ENCODE measurements at regions not wholly inside any gene's neighbourhood (a gene's known extent, or its start where the extent isn't known, plus 50 kb on each side); places are given as distances from the start of the nearest gene placed in this dataset.
A peak's percentile ranks its signal among the peaks of the same experiment; 100 is the strongest.
"Not testable (repeated sequence)": the region's sequence is repeated elsewhere in the genome, so short reads cannot be mapped to it uniquely, and the experiment has no call there.

- H3K4me1 Mint-ChIP-seq (ENCODE audit: low read depth); H3K27me3 Mint-ChIP-seq (ENCODE audit: low read depth); H3K4me3 Mint-ChIP-seq (ENCODE audit: unreplicated experiment); H3K36me3 Mint-ChIP-seq (ENCODE audit: low read depth); H3K27ac Mint-ChIP-seq (ENCODE audit: unreplicated experiment): not testable (repeated sequence)
- peak; percentile 84 for DNase-seq (ENCODE audit: low spot score)
- peaks cover 63% of the 10 kb centered on the region for H3K9me3 Mint-ChIP-seq (ENCODE audit: low read depth)
These were observed 1510.2 kb upstream of the TPTE start for GRCh38 chr21:9010936-9011890.

GRCh38 chr21:9011916-9012315 lies 1509.5 kb upstream of the TPTE start:
- not testable (repeated sequence) for H3K27me3 Mint-ChIP-seq (ENCODE audit: low read depth); H3K36me3 Mint-ChIP-seq (ENCODE audit: low read depth); H3K27ac Mint-ChIP-seq (ENCODE audit: unreplicated experiment); H3K4me1 Mint-ChIP-seq (ENCODE audit: low read depth); H3K4me3 Mint-ChIP-seq (ENCODE audit: unreplicated experiment)
- peak; percentile 59 for DNase-seq (ENCODE audit: low spot score)
- peaks cover 58% of the 10 kb centered on the region for H3K9me3 Mint-ChIP-seq (ENCODE audit: low read depth)

GRCh38 chr21:9013502-9014242 lies 1507.7 kb upstream of the TPTE start:
- not testable (repeated sequence) for H3K27me3 Mint-ChIP-seq (ENCODE audit: low read depth); H3K27ac Mint-ChIP-seq (ENCODE audit: unreplicated experiment); H3K4me1 Mint-ChIP-seq (ENCODE audit: low read depth); H3K4me3 Mint-ChIP-seq (ENCODE audit: unreplicated experiment); H3K36me3 Mint-ChIP-seq (ENCODE audit: low read depth)
- peaks cover 46% of the 10 kb centered on the region for H3K9me3 Mint-ChIP-seq (ENCODE audit: low read depth)
- peak; percentile 63 for DNase-seq (ENCODE audit: low spot score)

- H3K9me3 Mint-ChIP-seq (ENCODE audit: low read depth), result peaks cover 41% of the 10 kb centered on the region
- H3K27ac Mint-ChIP-seq (ENCODE audit: unreplicated experiment); H3K36me3 Mint-ChIP-seq (ENCODE audit: low read depth); H3K4me1 Mint-ChIP-seq (ENCODE audit: low read depth); H3K4me3 Mint-ChIP-seq (ENCODE audit: unreplicated experiment); H3K27me3 Mint-ChIP-seq (ENCODE audit: low read depth): not testable (repeated sequence)
- peak; percentile 82 for DNase-seq (ENCODE audit: low spot score)
These were observed 1507.1 kb upstream of the TPTE start for GRCh38 chr21:9014243-9014734.

GRCh38 chr21:9015483-9016197 lies 1505.7 kb upstream of the TPTE start:
- not testable (repeated sequence) for H3K27me3 Mint-ChIP-seq (ENCODE audit: low read depth); H3K4me1 Mint-ChIP-seq (ENCODE audit: low read depth); H3K36me3 Mint-ChIP-seq (ENCODE audit: low read depth); H3K4me3 Mint-ChIP-seq (ENCODE audit: unreplicated experiment); H3K27ac Mint-ChIP-seq (ENCODE audit: unreplicated experiment)
- H3K9me3 Mint-ChIP-seq (ENCODE audit: low read depth), result peaks cover 36% of the 10 kb centered on the region
- peak; percentile 90 for DNase-seq (ENCODE audit: low spot score)

GRCh38 chr21:9017206-9017605 lies 1504.2 kb upstream of the TPTE start:
- peaks cover 26% of the 10 kb centered on the region for H3K9me3 Mint-ChIP-seq (ENCODE audit: low read depth)
- H3K4me1 Mint-ChIP-seq (ENCODE audit: low read depth); H3K27me3 Mint-ChIP-seq (ENCODE audit: low read depth); H3K36me3 Mint-ChIP-seq (ENCODE audit: low read depth); H3K4me3 Mint-ChIP-seq (ENCODE audit: unreplicated experiment); H3K27ac Mint-ChIP-seq (ENCODE audit: unreplicated experiment): not testable (repeated sequence)
- DNase-seq (ENCODE audit: low spot score), result peak; percentile 90

GRCh38 chr21:9018731-9019253 lies 1502.6 kb upstream of the TPTE start:
- H3K4me3 Mint-ChIP-seq (ENCODE audit: unreplicated experiment); H3K36me3 Mint-ChIP-seq (ENCODE audit: low read depth); H3K27me3 Mint-ChIP-seq (ENCODE audit: low read depth); H3K27ac Mint-ChIP-seq (ENCODE audit: unreplicated experiment); H3K4me1 Mint-ChIP-seq (ENCODE audit: low read depth); DNase-seq (ENCODE audit: low spot score): not testable (repeated sequence)
- H3K9me3 Mint-ChIP-seq (ENCODE audit: low read depth), result peaks cover 14% of the 10 kb centered on the region

GRCh38 chr21:9024006-9024767 lies 1497.2 kb upstream of the TPTE start:
- not testable (repeated sequence) for H3K27ac Mint-ChIP-seq (ENCODE audit: unreplicated experiment); H3K27me3 Mint-ChIP-seq (ENCODE audit: low read depth); H3K4me3 Mint-ChIP-seq (ENCODE audit: unreplicated experiment); H3K36me3 Mint-ChIP-seq (ENCODE audit: low read depth); DNase-seq (ENCODE audit: low spot score); H3K4me1 Mint-ChIP-seq (ENCODE audit: low read depth); H3K9me3 Mint-ChIP-seq (ENCODE audit: low read depth)

- H3K4me1 Mint-ChIP-seq (ENCODE audit: low read depth); DNase-seq (ENCODE audit: low spot score); H3K27me3 Mint-ChIP-seq (ENCODE audit: low read depth); H3K4me3 Mint-ChIP-seq (ENCODE audit: unreplicated experiment); H3K27ac Mint-ChIP-seq (ENCODE audit: unreplicated experiment); H3K9me3 Mint-ChIP-seq (ENCODE audit: low read depth); H3K36me3 Mint-ChIP-seq (ENCODE audit: low read depth): not testable (repeated sequence)
These were observed 1494.5 kb upstream of the TPTE start for GRCh38 chr21:9026729-9027416.

GRCh38 chr21:9027417-9027800 lies 1494.0 kb upstream of the TPTE start:
- H3K9me3 Mint-ChIP-seq (ENCODE audit: low read depth); H3K27me3 Mint-ChIP-seq (ENCODE audit: low read depth); H3K4me1 Mint-ChIP-seq (ENCODE audit: low read depth); H3K27ac Mint-ChIP-seq (ENCODE audit: unreplicated experiment); H3K36me3 Mint-ChIP-seq (ENCODE audit: low read depth); H3K4me3 Mint-ChIP-seq (ENCODE audit: unreplicated experiment): not testable (repeated sequence)
- DNase-seq (ENCODE audit: low spot score), result peak; percentile 77

- not testable (repeated sequence) for H3K27ac Mint-ChIP-seq (ENCODE audit: unreplicated experiment); H3K4me1 Mint-ChIP-seq (ENCODE audit: low read depth); H3K9me3 Mint-ChIP-seq (ENCODE audit: low read depth); H3K4me3 Mint-ChIP-seq (ENCODE audit: unreplicated experiment); H3K36me3 Mint-ChIP-seq (ENCODE audit: low read depth); H3K27me3 Mint-ChIP-seq (ENCODE audit: low read depth)
- peak; percentile 94 for DNase-seq (ENCODE audit: low spot score)
These were observed 1492.6 kb upstream of the TPTE start for GRCh38 chr21:9028624-9029431.

Data from chondrocyte (in vitro differentiated cells).